GM12872 (cell line): ENCODE measurements at regions not wholly inside any gene's neighbourhood (a gene's known extent, or its start where the extent isn't known, plus 50 kb on each side); places are given as distances from the start of the nearest gene placed in this dataset.

Experiments
- CTCF ChIP-seq: IDR thresholded peaks from 3 replicates; pipeline ENCODE4 v1.5.1; 2011; ENCODE audit warnings: low read depth, mild to moderate bottlenecking, low read length, moderate library complexity; ENCODE audit not compliant: insufficient read depth

DNA sequence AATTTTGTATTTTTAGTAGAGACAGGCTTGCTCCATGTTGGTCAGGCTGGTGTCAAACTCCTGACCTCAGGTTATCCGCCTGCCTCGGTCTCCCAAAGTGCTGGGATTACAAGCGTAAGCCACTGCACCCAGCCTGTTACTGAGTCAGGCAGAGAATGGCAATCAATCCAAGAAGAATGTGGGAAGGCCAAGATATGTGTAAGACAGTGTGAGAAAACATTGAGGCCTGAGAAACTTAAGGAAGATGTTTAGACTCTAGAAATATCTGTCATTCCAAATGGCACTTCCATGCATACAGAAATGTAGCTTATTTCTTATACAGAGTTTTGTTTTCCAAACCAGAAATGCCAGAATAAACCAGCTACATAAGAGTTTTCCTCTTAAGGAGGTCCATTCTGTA is 248.5 kb downstream of the ETS1 start:
- TF ChIP-seq CTCF = no peak

GRCh38 chr11:128336203-128336602 is 251.2 kb downstream of the ETS1 start:
- no peak for TF ChIP-seq CTCF

DNA sequence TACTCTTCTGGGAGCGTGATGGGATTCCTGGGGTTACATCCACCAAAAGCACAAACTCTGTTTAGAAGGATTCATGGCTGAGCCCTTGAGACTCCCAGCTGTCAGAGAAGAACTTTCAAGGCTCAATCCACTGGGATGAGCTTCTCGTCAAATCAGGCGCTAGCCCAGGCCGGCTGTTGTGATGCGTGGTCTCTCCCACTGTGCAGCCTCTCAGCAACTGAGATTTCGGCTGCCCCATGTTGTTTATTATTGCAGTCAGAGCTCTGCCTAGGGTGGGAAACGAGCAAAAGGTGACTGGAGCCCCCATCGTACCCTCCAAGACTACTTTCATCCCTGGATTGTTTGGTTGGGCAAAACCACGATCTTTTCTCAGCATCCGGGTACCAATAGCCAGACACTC is 251.6 kb downstream of the ETS1 start:
- TF ChIP-seq CTCF = no peak

GRCh38 chr11:128334311-128335044 is 252.9 kb downstream of the ETS1 start:
- no peak for TF ChIP-seq CTCF

DNA sequence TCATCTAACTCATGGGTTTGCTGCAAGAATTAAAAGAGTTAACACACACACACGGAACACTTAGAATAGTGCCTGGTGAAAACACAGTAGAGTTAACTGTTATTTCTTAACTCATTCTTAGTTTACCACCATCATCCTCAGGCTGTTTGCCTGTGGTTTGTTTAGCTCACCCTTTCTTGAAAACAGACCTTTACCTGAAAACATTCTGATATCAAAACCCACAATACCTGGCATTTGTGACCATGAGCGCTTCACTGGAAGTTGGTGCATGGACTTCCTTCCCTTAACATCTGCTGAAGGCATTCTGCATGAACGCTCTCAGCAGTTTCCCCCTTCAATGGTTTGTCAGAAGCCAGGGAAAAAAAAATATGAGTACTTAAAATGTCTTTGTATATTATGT is 256.0 kb downstream of the ETS1 start:
- no peak for TF ChIP-seq CTCF

DNA sequence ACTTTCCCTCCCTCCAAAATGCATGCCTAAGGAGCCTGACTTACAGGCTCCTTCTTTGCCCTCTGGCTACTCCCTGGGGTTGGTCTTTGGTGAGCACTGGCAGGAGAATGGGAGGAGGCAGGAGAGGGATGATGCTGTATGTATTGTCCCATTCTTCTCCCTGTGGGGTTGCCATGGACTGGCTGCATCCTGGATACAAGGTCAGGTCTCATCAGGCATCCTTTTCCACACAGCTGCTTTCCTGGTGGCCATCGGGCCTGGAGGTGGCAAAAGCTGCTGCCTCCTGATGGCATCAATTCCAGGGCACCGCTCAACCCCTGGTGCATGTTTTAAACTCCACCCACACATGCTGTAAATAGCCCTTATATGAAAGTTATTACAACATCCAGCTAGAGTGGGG is 257.2 kb downstream of the ETS1 start:
- TF ChIP-seq CTCF = no peak

GRCh38 chr11:128328955-128329551 is 258.3 kb downstream of the ETS1 start:
- TF ChIP-seq CTCF = no peak
